Right kidney (tissue), 1 donor: ENCODE measurements at regions not wholly inside any gene's neighbourhood (a gene's known extent, or its start where the extent isn't known, plus 50 kb on each side); places are given as distances from the start of the nearest gene placed in this dataset.

Experiments used
- DNase-seq: peaks from one replicate; pipeline ENCODE4 v3.0.0-alpha.2; 2016

GRCh38 chr1:73953586-73953985, 244.4 kb downstream of the LRRIQ3 start:
- DNase-seq: no peak

- DNase-seq: no peak
These were observed 244.8 kb downstream of the LRRIQ3 start for GRCh38 chr1:73953186-73953585.

GRCh38 chr1:73948055-73948454, 249.9 kb downstream of the LRRIQ3 start:
- DNase-seq: no peak

- DNase-seq: no peak
These were observed 251.0 kb downstream of the LRRIQ3 start for GRCh38 chr1:73947009-73947408.

- DNase-seq: no peak
These were observed 254.7 kb downstream of the LRRIQ3 start for GRCh38 chr1:73943270-73943669.

GRCh38 chr1:73930293-73930692, 267.7 kb downstream of the LRRIQ3 start:
- no peak for DNase-seq

- DNase-seq: no peak
These were observed 283.0 kb downstream of the LRRIQ3 start for GRCh38 chr1:73914951-73915350.

- no peak for DNase-seq
These were observed 285.0 kb downstream of the LRRIQ3 start for GRCh38 chr1:73913025-73913424.

- no peak for DNase-seq
These were observed 286.1 kb downstream of the LRRIQ3 start for GRCh38 chr1:73911849-73912248.

GRCh38 chr1:73910466-73910865, 287.5 kb downstream of the LRRIQ3 start:
- DNase-seq: no peak

- DNase-seq: no peak
These were observed 287.9 kb downstream of the LRRIQ3 start for GRCh38 chr1:73910062-73910461.

- DNase-seq: no peak
These were observed 288.9 kb downstream of the LRRIQ3 start for GRCh38 chr1:73909043-73909562.

GRCh38 chr1:73907051-73907450, 290.9 kb downstream of the LRRIQ3 start:
- no peak for DNase-seq

- no peak for DNase-seq
These were observed 294.9 kb downstream of the LRRIQ3 start for GRCh38 chr1:73903092-73903491.

- DNase-seq: no peak
These were observed 296.2 kb downstream of the LRRIQ3 start for GRCh38 chr1:73901738-73902137.

GRCh38 chr1:73899311-73899710, 298.7 kb downstream of the LRRIQ3 start:
- DNase-seq: no peak

- DNase-seq: no peak
These were observed 299.4 kb downstream of the LRRIQ3 start for GRCh38 chr1:73898540-73898939.

GRCh38 chr1:73887412-73887811, 310.6 kb downstream of the LRRIQ3 start:
- DNase-seq: no peak

GRCh38 chr1:73886716-73887115, 311.3 kb downstream of the LRRIQ3 start:
- no peak for DNase-seq

GRCh38 chr1:73874806-73875205, 323.2 kb downstream of the LRRIQ3 start:
- no peak for DNase-seq

GRCh38 chr1:73868810-73869336, 329.1 kb downstream of the LRRIQ3 start:
- no peak for DNase-seq

GRCh38 chr1:73862355-73862754, 335.6 kb downstream of the LRRIQ3 start:
- DNase-seq: no peak

GRCh38 chr1:73860421-73860950, 337.5 kb downstream of the LRRIQ3 start:
- no peak for DNase-seq

GRCh38 chr1:73859227-73859626, 338.7 kb downstream of the LRRIQ3 start:
- no peak for DNase-seq

GRCh38 chr1:73854527-73854926, 343.4 kb downstream of the LRRIQ3 start:
- no peak for DNase-seq
